ENCODE measurements at regions not wholly inside any gene's neighbourhood (a gene's known extent, or its start where the extent isn't known, plus 50 kb on each side); places are given as distances from the start of the nearest gene placed in this dataset.

- no peak for TF ChIP-seq CTCF (IDR thresholded peaks at IDR 0.05)
- no peak for TF ChIP-seq POLR2A (IDR thresholded peaks at IDR 0.05)
- no peak for TF ChIP-seq EP300 (IDR thresholded peaks at IDR 0.05)
- no peak for TF ChIP-seq POLR2AphosphoS5 (IDR thresholded peaks at IDR 0.05)
Observed at GRCh38 chr2:51231071-51231470, 199.1 kb upstream of the NRXN1 start.
